ENCODE measurements at regions not wholly inside any gene's neighbourhood (a gene's known extent, or its start where the extent isn't known, plus 50 kb on each side); places are given as distances from the start of the nearest gene placed in this dataset.
A peak's percentile ranks its signal among the peaks of the same experiment; 100 is the strongest.

DNA sequence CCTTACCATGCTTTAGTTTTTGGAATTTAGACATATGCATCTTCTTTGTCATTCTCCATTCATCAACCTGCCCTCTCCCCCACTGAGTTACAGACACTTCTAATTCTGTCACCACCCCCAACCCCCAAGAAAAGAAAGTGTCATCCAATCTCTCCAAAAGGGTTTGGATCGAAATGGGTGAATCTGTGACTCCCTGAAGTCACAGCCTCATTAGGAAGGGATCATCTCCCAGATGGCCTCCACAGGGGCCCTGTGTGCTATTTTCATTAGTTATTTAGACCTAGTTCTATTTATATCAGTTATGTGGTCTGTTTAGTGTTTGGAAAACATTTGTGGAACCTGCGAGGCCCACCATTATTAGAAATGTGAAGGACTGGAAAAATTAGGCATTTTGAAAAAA lies 191.0 kb upstream of the ATP2B1 start:
- Histone ChIP-seq H3K4me3 (ENCODE audit: low read depth, low read length) (no peak overlapping the region), H3K36me3 (ENCODE audit: control insufficient read depth, insufficient read depth, low read length) (no peaks in the 10 kb centered on the region), H3K27ac (ENCODE audit: insufficient read depth, low read length, poor library complexity, severe bottlenecking) (no peak overlapping the region), H3K27me3 (ENCODE audit: control insufficient read depth, insufficient read depth, low read length) (no peaks in the 10 kb centered on the region), H3K9me3 (ENCODE audit: control insufficient read depth in 2 of 2, low read length in 2 of 2) (no peaks in the 10 kb centered on the region), H3K4me1 (ENCODE audit: control insufficient read depth, insufficient read depth, low read length, poor library complexity, severe bottlenecking) (peaks cover 4% of the 10 kb centered on the region)
- no peak for DNase-seq
- no peaks in the 10 kb centered on the region for H3K27me3 Mint-ChIP-seq
- no peak overlapping the region for H3K27ac Mint-ChIP-seq
- H3K9me3 Mint-ChIP-seq, result peaks cover 0 to 2% (median 0%) of the 10 kb centered on the region in 7 donors
- no peak for ATAC-seq (ENCODE audit: low read depth in 2 of 2)
- no peaks in the 10 kb centered on the region for H3K36me3 Mint-ChIP-seq
- no peak overlapping the region for H3K4me3 Mint-ChIP-seq
- H3K4me1 Mint-ChIP-seq, result peaks cover 2 to 5% (median 4%) of the 10 kb centered on the region in 4 donors

DNA sequence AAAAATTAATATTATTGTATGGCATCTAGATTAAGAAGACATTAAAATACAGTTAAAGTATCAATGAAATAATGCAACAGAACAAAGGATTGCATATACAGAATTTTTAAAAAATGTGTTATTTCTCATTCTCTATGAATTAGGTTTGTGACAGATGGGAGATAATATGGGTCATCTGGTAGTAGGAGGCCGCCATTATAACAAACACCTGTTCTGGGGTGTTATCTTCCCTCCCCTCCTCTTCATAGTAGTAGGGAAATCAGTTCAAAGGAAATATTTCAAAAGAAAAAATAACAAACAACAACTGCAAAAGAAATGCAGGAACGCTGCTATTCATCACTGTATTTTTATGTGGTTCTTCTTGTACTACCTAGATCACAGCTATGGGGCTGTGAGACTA lies 187.0 kb upstream of the ATP2B1 start:
- ATAC-seq (ENCODE audit: low read depth in 2 of 2) (no peak), DNase-seq (no peak)
- H3K27ac Mint-ChIP-seq, result no peak overlapping the region
- no peak overlapping the region for H3K4me3 Mint-ChIP-seq
- H3K27me3 Mint-ChIP-seq, result no peaks in the 10 kb centered on the region
- Histone ChIP-seq H3K27ac (ENCODE audit: insufficient read depth, low read length, poor library complexity, severe bottlenecking) (no peak overlapping the region), H3K4me3 (ENCODE audit: low read depth, low read length) (no peak overlapping the region), H3K36me3 (ENCODE audit: control insufficient read depth, insufficient read depth, low read length) (no peaks in the 10 kb centered on the region), H3K9me3 (ENCODE audit: control insufficient read depth in 2 of 2, low read length in 2 of 2) (no peaks in the 10 kb centered on the region), H3K27me3 (ENCODE audit: control insufficient read depth, insufficient read depth, low read length) (no peaks in the 10 kb centered on the region), H3K4me1 (ENCODE audit: control insufficient read depth, insufficient read depth, low read length, poor library complexity, severe bottlenecking) (peaks cover 10% of the 10 kb centered on the region)
- H3K4me1 Mint-ChIP-seq, result peaks cover 19 to 24% (median 21%) of the 10 kb centered on the region in 4 donors
- peaks cover 0 to 4% (median 2%) of the 10 kb centered on the region in 7 donors for H3K9me3 Mint-ChIP-seq
- no peaks in the 10 kb centered on the region for H3K36me3 Mint-ChIP-seq

- no peaks in the 10 kb centered on the region for H3K36me3 ChIP-seq (ENCODE audit: control insufficient read depth, insufficient read depth, low read length)
- peaks cover 0 to 4% (median 2%) of the 10 kb centered on the region in 7 donors for H3K9me3 Mint-ChIP-seq
These were observed 186.5 kb upstream of the ATP2B1 start for GRCh38 chr12:89895101-89895500.

GRCh38 chr12:89893972-89894706 lies 185.5 kb upstream of the ATP2B1 start:
- H3K4me3 Mint-ChIP-seq, result no peak overlapping the region
- H3K27ac Mint-ChIP-seq, result peak overlapping the region in 1 of 3 donors; percentile 42
- no peak for ATAC-seq (ENCODE audit: low read depth in 2 of 2)
- H3K4me3 ChIP-seq (ENCODE audit: low read depth, low read length), result no peak overlapping the region
- H3K27me3 Mint-ChIP-seq, result no peaks in the 10 kb centered on the region
- H3K4me1 ChIP-seq (ENCODE audit: control insufficient read depth, insufficient read depth, low read length, poor library complexity, severe bottlenecking), result peaks cover 10% of the 10 kb centered on the region
- no peaks in the 10 kb centered on the region for H3K36me3 Mint-ChIP-seq
- peaks cover 0 to 4% (median 2%) of the 10 kb centered on the region in 7 donors for H3K9me3 Mint-ChIP-seq
- H3K9me3 ChIP-seq (ENCODE audit: control insufficient read depth in 2 of 2, low read length in 2 of 2), result no peaks in the 10 kb centered on the region
- peaks cover 20 to 24% (median 21%) of the 10 kb centered on the region in 4 donors for H3K4me1 Mint-ChIP-seq
- no peaks in the 10 kb centered on the region for H3K36me3 ChIP-seq (ENCODE audit: control insufficient read depth, insufficient read depth, low read length)
- H3K27me3 ChIP-seq (ENCODE audit: control insufficient read depth, insufficient read depth, low read length), result no peaks in the 10 kb centered on the region
- no peak overlapping the region for H3K27ac ChIP-seq (ENCODE audit: insufficient read depth, low read length, poor library complexity, severe bottlenecking)
- DNase-seq, result no peak

More at GRCh38 chr12:89895101-89895500, 186.5 kb upstream of the ATP2B1 start:
- H3K4me1 Mint-ChIP-seq, result peaks cover 20 to 24% (median 21%) of the 10 kb centered on the region in 4 donors
- peaks cover 10% of the 10 kb centered on the region for H3K4me1 ChIP-seq (ENCODE audit: control insufficient read depth, insufficient read depth, low read length, poor library complexity, severe bottlenecking)
- no peaks in the 10 kb centered on the region for H3K27me3 ChIP-seq (ENCODE audit: control insufficient read depth, insufficient read depth, low read length)
- H3K27me3 Mint-ChIP-seq, result no peaks in the 10 kb centered on the region
- ATAC-seq (ENCODE audit: low read depth in 2 of 2) (no peak), DNase-seq (no peak)
- no peaks in the 10 kb centered on the region for H3K9me3 ChIP-seq (ENCODE audit: control insufficient read depth in 2 of 2, low read length in 2 of 2)
- H3K27ac ChIP-seq (ENCODE audit: insufficient read depth, low read length, poor library complexity, severe bottlenecking), result no peak overlapping the region
- no peak overlapping the region for H3K4me3 ChIP-seq (ENCODE audit: low read depth, low read length)
- no peak overlapping the region for H3K27ac Mint-ChIP-seq
- H3K36me3 Mint-ChIP-seq, result no peaks in the 10 kb centered on the region
- no peak overlapping the region for H3K4me3 Mint-ChIP-seq

DNA sequence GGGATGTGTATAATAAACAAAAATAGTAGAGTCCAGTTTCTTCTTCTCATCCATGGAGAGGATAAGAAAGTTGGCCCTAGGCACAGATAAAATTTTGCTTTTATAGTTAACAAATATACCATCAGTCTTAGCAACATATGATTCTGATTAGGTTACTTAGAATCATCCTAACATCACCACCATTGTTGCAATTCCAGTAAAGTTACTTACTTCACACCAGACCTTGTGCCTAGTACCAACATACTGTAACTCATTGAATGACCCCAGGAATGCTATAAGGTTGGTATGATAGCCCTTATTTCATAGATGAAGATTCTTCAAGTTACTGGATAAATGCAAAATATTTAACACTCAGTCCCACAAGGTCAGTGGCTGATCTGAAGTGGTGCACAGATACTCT lies 183.8 kb upstream of the ATP2B1 start:
- Mint-ChIP-seq H3K36me3 (no peaks in the 10 kb centered on the region), H3K4me1 (peaks cover 20 to 24% (median 21%) of the 10 kb centered on the region in 4 donors), H3K4me3 (no peak overlapping the region), H3K27me3 (no peaks in the 10 kb centered on the region), H3K27ac (no peak overlapping the region), H3K9me3 (peaks cover 0 to 4% (median 2%) of the 10 kb centered on the region in 7 donors)
- no peak for ATAC-seq (ENCODE audit: low read depth in 2 of 2)
- no peak overlapping the region for H3K4me3 ChIP-seq (ENCODE audit: low read depth, low read length)
- no peaks in the 10 kb centered on the region for H3K36me3 ChIP-seq (ENCODE audit: control insufficient read depth, insufficient read depth, low read length)
- no peaks in the 10 kb centered on the region for H3K27me3 ChIP-seq (ENCODE audit: control insufficient read depth, insufficient read depth, low read length)
- DNase-seq, result no peak
- peaks cover 10% of the 10 kb centered on the region for H3K4me1 ChIP-seq (ENCODE audit: control insufficient read depth, insufficient read depth, low read length, poor library complexity, severe bottlenecking)
- H3K27ac ChIP-seq (ENCODE audit: insufficient read depth, low read length, poor library complexity, severe bottlenecking), result no peak overlapping the region
- H3K9me3 ChIP-seq (ENCODE audit: control insufficient read depth in 2 of 2, low read length in 2 of 2), result no peaks in the 10 kb centered on the region

GRCh38 chr12:89891933-89892332 lies 183.3 kb upstream of the ATP2B1 start:
- no peaks in the 10 kb centered on the region for H3K9me3 ChIP-seq (ENCODE audit: control insufficient read depth in 2 of 2, low read length in 2 of 2)
- no peak overlapping the region for H3K27ac ChIP-seq (ENCODE audit: insufficient read depth, low read length, poor library complexity, severe bottlenecking)
- Mint-ChIP-seq H3K27ac (peak overlapping the region; percentile 34 to 75 (median 68)), H3K27me3 (no peaks in the 10 kb centered on the region), H3K4me1 (peaks cover 20 to 24% (median 21%) of the 10 kb centered on the region in 4 donors), H3K9me3 (peaks cover 0 to 4% (median 2%) of the 10 kb centered on the region in 7 donors), H3K4me3 (peak overlapping the region in 1 of 4 donors; percentile 37), H3K36me3 (no peaks in the 10 kb centered on the region)
- no peak for ATAC-seq (ENCODE audit: low read depth in 2 of 2)
- H3K4me3 ChIP-seq (ENCODE audit: low read depth, low read length), result no peak overlapping the region
- peaks cover 10% of the 10 kb centered on the region for H3K4me1 ChIP-seq (ENCODE audit: control insufficient read depth, insufficient read depth, low read length, poor library complexity, severe bottlenecking)
- H3K27me3 ChIP-seq (ENCODE audit: control insufficient read depth, insufficient read depth, low read length), result no peaks in the 10 kb centered on the region
- DNase-seq, result no peak
- H3K36me3 ChIP-seq (ENCODE audit: control insufficient read depth, insufficient read depth, low read length), result no peaks in the 10 kb centered on the region

DNA sequence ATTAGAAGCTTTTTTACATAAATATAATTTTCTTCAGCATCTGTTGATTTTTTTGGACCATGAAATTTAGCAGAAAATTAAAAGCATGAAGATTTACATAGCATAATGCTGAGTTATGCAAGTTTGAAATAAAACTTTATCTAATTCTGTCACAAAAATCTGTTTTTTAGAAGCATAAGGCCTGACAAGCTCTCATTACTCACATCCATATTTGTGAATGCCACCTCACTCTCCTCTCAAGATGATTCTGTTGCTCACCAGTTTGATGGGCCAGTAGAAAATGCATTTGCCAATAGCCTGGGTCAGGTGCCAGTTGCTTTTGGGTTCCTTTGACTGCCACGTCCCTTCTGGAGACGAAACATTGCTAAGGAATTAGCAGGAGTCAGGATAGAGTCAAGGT lies 181.5 kb upstream of the ATP2B1 start:
- no peak overlapping the region for H3K27ac Mint-ChIP-seq
- Histone ChIP-seq H3K27me3 (ENCODE audit: control insufficient read depth, insufficient read depth, low read length) (no peaks in the 10 kb centered on the region), H3K9me3 (ENCODE audit: control insufficient read depth in 2 of 2, low read length in 2 of 2) (no peaks in the 10 kb centered on the region), H3K27ac (ENCODE audit: insufficient read depth, low read length, poor library complexity, severe bottlenecking) (no peak overlapping the region), H3K36me3 (ENCODE audit: control insufficient read depth, insufficient read depth, low read length) (no peaks in the 10 kb centered on the region), H3K4me3 (ENCODE audit: low read depth, low read length) (no peak overlapping the region), H3K4me1 (ENCODE audit: control insufficient read depth, insufficient read depth, low read length, poor library complexity, severe bottlenecking) (peaks cover 10% of the 10 kb centered on the region)
- ATAC-seq (ENCODE audit: low read depth in 2 of 2) (no peak), DNase-seq (no peak)
- H3K4me3 Mint-ChIP-seq, result no peak overlapping the region
- no peaks in the 10 kb centered on the region for H3K36me3 Mint-ChIP-seq
- peaks cover 0 to 4% (median 1%) of the 10 kb centered on the region in 7 donors for H3K9me3 Mint-ChIP-seq
- H3K27me3 Mint-ChIP-seq, result no peaks in the 10 kb centered on the region
- H3K4me1 Mint-ChIP-seq, result peaks cover 19 to 23% (median 22%) of the 10 kb centered on the region in 4 donors

DNA sequence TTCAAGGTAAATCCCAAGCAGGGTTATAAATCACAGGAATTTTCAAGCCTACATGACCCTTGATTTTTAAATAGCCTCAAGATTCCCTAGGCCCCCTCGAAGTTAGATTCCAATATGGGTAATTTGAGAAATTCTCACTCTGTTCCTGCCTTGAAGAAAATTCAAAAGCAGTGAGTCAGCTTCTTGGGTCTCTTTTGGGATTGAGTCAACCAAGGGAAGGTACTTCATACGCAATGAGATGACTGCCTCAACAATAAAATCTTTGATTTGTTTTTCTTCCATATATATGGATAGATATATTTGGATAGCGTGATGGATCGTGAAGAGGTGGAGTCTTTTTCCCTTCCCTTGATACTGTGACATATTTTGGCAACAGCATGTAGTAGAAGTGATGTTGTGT lies 180.4 kb upstream of the ATP2B1 start:
- H3K36me3 Mint-ChIP-seq, result no peaks in the 10 kb centered on the region
- no peak for ATAC-seq (ENCODE audit: low read depth in 2 of 2)
- Histone ChIP-seq H3K27me3 (ENCODE audit: control insufficient read depth, insufficient read depth, low read length) (no peaks in the 10 kb centered on the region), H3K4me3 (ENCODE audit: low read depth, low read length) (no peak overlapping the region), H3K27ac (ENCODE audit: insufficient read depth, low read length, poor library complexity, severe bottlenecking) (no peak overlapping the region), H3K36me3 (ENCODE audit: control insufficient read depth, insufficient read depth, low read length) (no peaks in the 10 kb centered on the region), H3K4me1 (ENCODE audit: control insufficient read depth, insufficient read depth, low read length, poor library complexity, severe bottlenecking) (peaks cover 6% of the 10 kb centered on the region), H3K9me3 (ENCODE audit: control insufficient read depth in 2 of 2, low read length in 2 of 2) (no peaks in the 10 kb centered on the region)
- H3K4me1 Mint-ChIP-seq, result peaks cover 13 to 18% (median 16%) of the 10 kb centered on the region in 4 donors
- DNase-seq, result no peak
- H3K4me3 Mint-ChIP-seq, result no peak overlapping the region
- H3K27me3 Mint-ChIP-seq, result no peaks in the 10 kb centered on the region
- H3K27ac Mint-ChIP-seq, result no peak overlapping the region
- peaks cover 0 to 4% (median 1%) of the 10 kb centered on the region in 7 donors for H3K9me3 Mint-ChIP-seq

Measured in CD4-positive, CD25-positive, alpha-beta regulatory T cell (primary cell).